ENCODE measurements at regions not wholly inside any gene's neighbourhood (a gene's known extent, or its start where the extent isn't known, plus 50 kb on each side); places are given as distances from the start of the nearest gene placed in this dataset.

- Histone ChIP-seq H3K9me1 (replicated peaks; ENCODE audit: control insufficient read depth, extremely low read depth, insufficient read depth, low read length) (no peaks in the 10 kb centered on the region), H3K9ac (replicated peaks; ENCODE audit: extremely low read depth, insufficient read depth, low read length) (no peak overlapping the region), H3K4me2 (ENCODE audit: insufficient read depth, low read length) (no peak overlapping the region), H3K4me1 (ENCODE audit: control insufficient read depth, extremely low read depth, insufficient read depth, low read length) (no peaks in the 10 kb centered on the region), H3K27ac (ENCODE audit: insufficient read depth, low read depth, low read length) (no peak overlapping the region), H3K27me3 (ENCODE audit: control insufficient read depth in 2 of 2, insufficient read depth in 2 of 2, low read length in 2 of 2) (no peaks in the 10 kb centered on the region), H4K20me1 (replicated peaks; ENCODE audit: control insufficient read depth, extremely low read depth, insufficient read depth, low read length) (no peaks in the 10 kb centered on the region), H3K4me3 (replicated peaks in 1 of 3; ENCODE audit: insufficient read depth in 1 of 3, low read depth in 1 of 3, low read length in 3 of 3) (no peak overlapping the region), H3K9me3 (replicated peaks; ENCODE audit: control insufficient read depth, insufficient read depth, low read length) (no peaks in the 10 kb centered on the region), H3K36me3 (ENCODE audit: control insufficient read depth in 2 of 2, extremely low read depth in 1 of 2, insufficient read depth in 2 of 2, low read length in 2 of 2) (no peaks in the 10 kb centered on the region), H2AFZ (ENCODE audit: low read depth, low read length) (no peak overlapping the region), H3K79me2 (ENCODE audit: control insufficient read depth, insufficient read depth, low read length) (no peaks in the 10 kb centered on the region)
- no peak for TF ChIP-seq MYC (IDR thresholded peaks at IDR 0.05; ENCODE audit: low read depth, low read length)
- TF ChIP-seq POLR2A (IDR thresholded peaks at IDR 0.05; ENCODE audit: low read depth, low read length) = no peak
- TF ChIP-seq POLR2AphosphoS5 (IDR thresholded peaks at IDR 0.05; ENCODE audit: insufficient read depth, low read depth, low read length) = no peak
- TF ChIP-seq, protein P1, sequence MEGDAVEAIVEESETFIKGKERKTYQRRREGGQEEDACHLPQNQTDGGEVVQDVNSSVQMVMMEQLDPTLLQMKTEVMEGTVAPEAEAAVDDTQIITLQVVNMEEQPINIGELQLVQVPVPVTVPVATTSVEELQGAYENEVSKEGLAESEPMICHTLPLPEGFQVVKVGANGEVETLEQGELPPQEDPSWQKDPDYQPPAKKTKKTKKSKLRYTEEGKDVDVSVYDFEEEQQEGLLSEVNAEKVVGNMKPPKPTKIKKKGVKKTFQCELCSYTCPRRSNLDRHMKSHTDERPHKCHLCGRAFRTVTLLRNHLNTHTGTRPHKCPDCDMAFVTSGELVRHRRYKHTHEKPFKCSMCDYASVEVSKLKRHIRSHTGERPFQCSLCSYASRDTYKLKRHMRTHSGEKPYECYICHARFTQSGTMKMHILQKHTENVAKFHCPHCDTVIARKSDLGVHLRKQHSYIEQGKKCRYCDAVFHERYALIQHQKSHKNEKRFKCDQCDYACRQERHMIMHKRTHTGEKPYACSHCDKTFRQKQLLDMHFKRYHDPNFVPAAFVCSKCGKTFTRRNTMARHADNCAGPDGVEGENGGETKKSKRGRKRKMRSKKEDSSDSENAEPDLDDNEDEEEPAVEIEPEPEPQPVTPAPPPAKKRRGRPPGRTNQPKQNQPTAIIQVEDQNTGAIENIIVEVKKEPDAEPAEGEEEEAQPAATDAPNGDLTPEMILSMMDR (IDR thresholded peaks at IDR 0.05; ENCODE audit: extremely low read depth in 1 of 2, insufficient read depth in 1 of 2, low read depth in 1 of 2, low read length in 2 of 2) = no peak
- TF ChIP-seq GATA2 (IDR thresholded peaks at IDR 0.05; ENCODE audit: insufficient read depth, insufficient read length, low read depth, low read length) = no peak
- TF ChIP-seq, protein P2, sequence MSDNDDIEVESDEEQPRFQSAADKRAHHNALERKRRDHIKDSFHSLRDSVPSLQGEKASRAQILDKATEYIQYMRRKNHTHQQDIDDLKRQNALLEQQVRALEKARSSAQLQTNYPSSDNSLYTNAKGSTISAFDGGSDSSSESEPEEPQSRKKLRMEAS (IDR thresholded peaks at IDR 0.05; ENCODE audit: insufficient read depth, insufficient read length) = no peak
- no peak for TF ChIP-seq EZH2 (IDR thresholded peaks at IDR 0.05; ENCODE audit: borderline replicate concordance, low read depth, low read length, severe bottlenecking)
- DNase-seq (ENCODE audit: low read depth, low spot score) (no peak), FAIRE-seq (no peak)
- intact Hi-C loops (cut with micrococcal nuclease) (no loop called here), dilution Hi-C loops (cut with MboI; ENCODE audit: extremely low pct_ligation_motif_present, low sequenced_read_pairs) (no loop called here)
- POLR2A ChIA-PET = no interaction called here
- no TSS peak for BruUV-seq (replicated peaks)
- CTCF ChIA-PET = no interaction called here
These were observed 2134.7 kb downstream of the PCDH9 start for GRCh38 chr13:65095161-65096082.

All from endothelial cell of umbilical vein (primary cell).